ENCODE measurements at regions not wholly inside any gene's neighbourhood (a gene's known extent, or its start where the extent isn't known, plus 50 kb on each side); places are given as distances from the start of the nearest gene placed in this dataset.

DNA sequence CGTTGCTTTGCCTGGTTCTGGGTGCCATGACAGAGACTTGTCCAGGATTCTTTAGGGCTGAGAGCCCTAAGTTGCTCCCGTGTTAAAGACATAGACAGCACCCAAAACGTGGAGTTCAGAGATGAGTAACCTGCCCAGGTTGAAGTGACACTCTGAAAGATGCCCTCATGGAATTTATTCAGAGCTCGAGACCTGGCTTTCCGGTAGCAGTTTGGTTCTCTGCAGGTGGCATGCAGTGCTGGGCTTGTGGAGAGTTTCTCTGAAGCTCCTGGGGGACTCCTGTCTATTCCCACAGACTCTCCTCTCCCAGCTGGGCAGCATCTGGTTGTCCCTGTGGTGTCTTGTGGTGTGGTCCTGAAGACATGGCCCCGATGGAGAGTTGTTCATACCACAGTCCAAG, 241.0 kb downstream of the RHOU start:
- TF ChIP-seq REST (IDR thresholded peaks at IDR 0.05; ENCODE audit: insufficient read depth in 1 of 2, low read depth in 2 of 2, low read length in 1 of 2) (no peak), TCF7L2 (IDR thresholded peaks at IDR 0.05; ENCODE audit: low read depth, low read length) (no peak), SIN3A (IDR thresholded peaks at IDR 0.05; ENCODE audit: borderline replicate concordance, insufficient read depth, low read depth, low read length) (no peak), POLR2AphosphoS5 (IDR thresholded peaks at IDR 0.05; ENCODE audit: low read depth, low read length) (no peak)
- TF ChIP-seq, protein P1, sequence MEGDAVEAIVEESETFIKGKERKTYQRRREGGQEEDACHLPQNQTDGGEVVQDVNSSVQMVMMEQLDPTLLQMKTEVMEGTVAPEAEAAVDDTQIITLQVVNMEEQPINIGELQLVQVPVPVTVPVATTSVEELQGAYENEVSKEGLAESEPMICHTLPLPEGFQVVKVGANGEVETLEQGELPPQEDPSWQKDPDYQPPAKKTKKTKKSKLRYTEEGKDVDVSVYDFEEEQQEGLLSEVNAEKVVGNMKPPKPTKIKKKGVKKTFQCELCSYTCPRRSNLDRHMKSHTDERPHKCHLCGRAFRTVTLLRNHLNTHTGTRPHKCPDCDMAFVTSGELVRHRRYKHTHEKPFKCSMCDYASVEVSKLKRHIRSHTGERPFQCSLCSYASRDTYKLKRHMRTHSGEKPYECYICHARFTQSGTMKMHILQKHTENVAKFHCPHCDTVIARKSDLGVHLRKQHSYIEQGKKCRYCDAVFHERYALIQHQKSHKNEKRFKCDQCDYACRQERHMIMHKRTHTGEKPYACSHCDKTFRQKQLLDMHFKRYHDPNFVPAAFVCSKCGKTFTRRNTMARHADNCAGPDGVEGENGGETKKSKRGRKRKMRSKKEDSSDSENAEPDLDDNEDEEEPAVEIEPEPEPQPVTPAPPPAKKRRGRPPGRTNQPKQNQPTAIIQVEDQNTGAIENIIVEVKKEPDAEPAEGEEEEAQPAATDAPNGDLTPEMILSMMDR (IDR thresholded peaks at IDR 0.05), result no peak
- no peak for ATAC-seq
- no peaks in the 10 kb centered on the region for H3K27me3 ChIP-seq (ENCODE audit: control insufficient read depth, insufficient read depth, low read length)
- in situ Hi-C loops (cut with HindIII; ENCODE audit: low pct_unique_long_range_greater_than_20kb, low sequenced_read_pairs), result no loop called here
- POLR2A ChIA-PET, result no interaction called here
- H3K9me3 ChIP-seq (ENCODE audit: control insufficient read depth, insufficient read depth, low read depth, low read length), result no peaks in the 10 kb centered on the region
- no peaks in the 10 kb centered on the region for H3K36me3 ChIP-seq (ENCODE audit: control insufficient read depth, insufficient read depth, low read length)
- H3K4me1 ChIP-seq (ENCODE audit: control insufficient read depth, insufficient read depth, low read length), result no peaks in the 10 kb centered on the region
- DNase-seq (ENCODE audit: low read depth, low spot score), result no peak
- CTCF ChIA-PET, result no interaction called here
- no TSS peak for BruUV-seq (replicated peaks)
- intact Hi-C loops (cut with micrococcal nuclease; ENCODE audit: unreplicated experiment), result no loop called here
- no peak overlapping the region for H3K4me3 ChIP-seq (ENCODE audit: low read depth in 2 of 2, low read length in 2 of 2)
- no peak overlapping the region for H3K27ac ChIP-seq (ENCODE audit: low read length)

DNA sequence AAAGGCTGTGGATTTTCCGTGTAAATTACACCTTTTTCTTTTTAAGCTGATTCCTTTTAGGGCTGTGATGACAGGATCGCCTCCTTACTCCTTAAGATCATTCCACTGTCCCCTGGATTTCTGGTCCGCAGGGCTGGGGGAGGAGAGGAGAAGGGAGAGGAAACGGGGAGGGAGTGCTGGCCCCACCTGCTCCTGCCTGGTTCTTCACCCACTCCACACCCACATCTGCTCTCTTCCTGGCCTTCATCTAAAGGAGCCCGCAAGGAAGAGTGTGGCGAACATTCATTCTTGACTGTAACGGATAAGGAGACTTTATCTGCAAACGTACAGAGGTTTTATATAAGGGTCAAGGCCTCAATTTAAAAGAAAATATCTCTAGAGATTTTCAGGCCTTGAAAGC, 242.0 kb downstream of the RHOU start:
- Histone ChIP-seq H3K27me3 (ENCODE audit: control insufficient read depth, insufficient read depth, low read length) (no peaks in the 10 kb centered on the region), H3K4me1 (ENCODE audit: control insufficient read depth, insufficient read depth, low read length) (no peaks in the 10 kb centered on the region), H3K36me3 (ENCODE audit: control insufficient read depth, insufficient read depth, low read length) (no peaks in the 10 kb centered on the region), H3K27ac (ENCODE audit: low read length) (no peak overlapping the region), H3K4me3 (ENCODE audit: low read depth in 2 of 2, low read length in 2 of 2) (no peak overlapping the region), H3K9me3 (ENCODE audit: control insufficient read depth, insufficient read depth, low read depth, low read length) (no peaks in the 10 kb centered on the region)
- ChIA-PET POLR2A (no interaction called here), CTCF (no interaction called here)
- TF ChIP-seq TCF7L2 (IDR thresholded peaks at IDR 0.05; ENCODE audit: low read depth, low read length) (no peak), POLR2AphosphoS5 (IDR thresholded peaks at IDR 0.05; ENCODE audit: low read depth, low read length) (no peak), SIN3A (IDR thresholded peaks at IDR 0.05; ENCODE audit: borderline replicate concordance, insufficient read depth, low read depth, low read length) (no peak), REST (IDR thresholded peaks at IDR 0.05; ENCODE audit: insufficient read depth in 1 of 2, low read depth in 2 of 2, low read length in 1 of 2) (no peak)
- TF ChIP-seq, protein P1 (IDR thresholded peaks at IDR 0.05), result no peak
- in situ Hi-C loops (cut with HindIII; ENCODE audit: low pct_unique_long_range_greater_than_20kb, low sequenced_read_pairs) (no loop called here), intact Hi-C loops (cut with micrococcal nuclease; ENCODE audit: unreplicated experiment) (no loop called here)
- DNase-seq (ENCODE audit: low read depth, low spot score) (no peak), ATAC-seq (no peak)
- no TSS peak for BruUV-seq (replicated peaks)

All from Panc1 (cell line).